Loucy (cell line): ENCODE measurements at regions not wholly inside any gene's neighbourhood (a gene's known extent, or its start where the extent isn't known, plus 50 kb on each side); places are given as distances from the start of the nearest gene placed in this dataset.

ENCODE experiments used
- H2AFZ ChIP-seq: fragments of 200-600 bp; sonication (generic); 2 replicates; pipeline ENCODE4 v1.6.0; 2016; ENCODE audit warnings: antibody characterized with exemption, mild to moderate bottlenecking, low read length, moderate library complexity
- H3F3A ChIP-seq: fragments of 200-600 bp; 2 replicates; pipeline ENCODE4 v1.6.0; 2016; ENCODE audit warnings: antibody characterized with exemption, low read depth, mild to moderate bottlenecking
- H3K27me3 ChIP-seq: fragments of 200-600 bp; sonication (generic); 2 replicates; pipeline ENCODE4 v1.6.1; 2014; ENCODE audit warnings: low read length, mild to moderate bottlenecking; ENCODE audit not compliant: insufficient read depth, poor library complexity, severe bottlenecking
- H3K36me3 ChIP-seq: fragments of 200-600 bp; sonication (generic); 2 replicates; pipeline ENCODE4 v1.6.1; 2016; ENCODE audit warnings: low read length; ENCODE audit not compliant: insufficient read depth
- H3K4me1 ChIP-seq: fragments of 200-600 bp; sonication (generic); 2 replicates; pipeline ENCODE4 v1.5.1; 2014; ENCODE audit warnings: low read length, mild to moderate bottlenecking; ENCODE audit not compliant: insufficient read depth, poor library complexity, severe bottlenecking
- H3K4me2 ChIP-seq: fragments of 200-600 bp; sonication (generic); 2 replicates; pipeline ENCODE4 v1.6.0; 2014; ENCODE audit warnings: antibody characterized with exemption, low read length, low read depth, mild to moderate bottlenecking; ENCODE audit not compliant: poor library complexity, severe bottlenecking
- H3K4me3 ChIP-seq: fragments of 200-600 bp; sonication (generic); 2 replicates; pipeline ENCODE4 v1.5.1; 2014; ENCODE audit warnings: low read length, mild to moderate bottlenecking, mixed read lengths; ENCODE audit not compliant: poor library complexity, severe bottlenecking
- H3K79me2 ChIP-seq: fragments of 200-600 bp; sonication (generic); 2 replicates; pipeline ENCODE4 v1.6.1; 2014; ENCODE audit warnings: low read length; ENCODE audit not compliant: insufficient read depth
- H3K9ac ChIP-seq: fragments of 200-600 bp; sonication (generic); 2 replicates; pipeline ENCODE4 v1.6.0; 2014; ENCODE audit warnings: mild to moderate bottlenecking, low read depth, low read length, moderate library complexity; ENCODE audit not compliant: poor library complexity, severe bottlenecking
- H3K9me2 ChIP-seq: fragments of 200-600 bp; sonication (generic); replicated peaks from 2 replicates; pipeline ENCODE4 v1.6.1; 2016; ENCODE audit warnings: low read depth, low read length, mixed read lengths
- H3K9me3 ChIP-seq: fragments of 200-600 bp; sonication (generic); 2 replicates; pipeline ENCODE4 v1.6.1; 2014; ENCODE audit warnings: mild to moderate bottlenecking, antibody characterized with exemption, low read length, low read depth; ENCODE audit not compliant: insufficient read depth
- H4K20me1 ChIP-seq: fragments of 200-600 bp; sonication (generic); 2 replicates; pipeline ENCODE4 v1.6.0; 2014; ENCODE audit warnings: antibody characterized with exemption, low read length, mild to moderate bottlenecking; ENCODE audit not compliant: insufficient read depth, poor library complexity, severe bottlenecking
- EZH2phosphoT487 ChIP-seq: fragments of 200-600 bp; IDR thresholded peaks from 2 replicates; pipeline ENCODE4 v1.6.1; 2018; ENCODE audit warnings: antibody characterized with exemption, mild to moderate bottlenecking, moderate library complexity, borderline replicate concordance
- TF ChIP-seq, protein P1 (sequence below): fragments of 200-600 bp; sonication (generic); conservative IDR thresholded peaks from 2 replicates; pipeline ENCODE4 v1.5.1; 2014; ENCODE audit warnings: mild to moderate bottlenecking, antibody characterized with exemption, low read length

DNA sequence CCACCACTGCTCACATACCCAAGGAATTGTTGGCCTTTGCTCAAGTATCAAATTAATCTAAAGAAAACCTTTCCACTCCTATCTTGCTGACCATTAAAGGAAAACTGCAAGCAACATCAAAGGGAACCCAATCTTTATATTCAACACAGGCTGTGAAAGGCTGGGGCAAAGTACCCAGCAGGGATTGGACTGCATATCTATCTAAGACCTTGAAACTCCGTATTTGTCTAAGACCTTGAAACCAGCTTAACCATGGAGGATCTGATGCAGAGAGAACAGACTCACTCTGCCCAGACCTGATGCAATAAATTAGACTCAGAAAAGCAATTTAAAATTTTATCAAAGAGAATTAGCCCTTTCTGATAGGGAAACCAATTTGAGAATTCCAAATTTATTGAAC lies 102.2 kb downstream of the DIO2 start:
- Histone ChIP-seq H3K9me2 (no peaks in the 10 kb centered on the region), H3K4me3 (no peak overlapping the region), H2AFZ (no peak overlapping the region), H3K4me2 (no peak overlapping the region), H3K27me3 (no peaks in the 10 kb centered on the region), H3K4me1 (no peaks in the 10 kb centered on the region), H3K36me3 (no peaks in the 10 kb centered on the region), H3K79me2 (no peaks in the 10 kb centered on the region), H3K9ac (no peak overlapping the region), H3F3A (no peaks in the 10 kb centered on the region), H3K9me3 (no peaks in the 10 kb centered on the region), H4K20me1 (no peaks in the 10 kb centered on the region)
- no peak for TF ChIP-seq EZH2phosphoT487
- TF ChIP-seq, protein P1, sequence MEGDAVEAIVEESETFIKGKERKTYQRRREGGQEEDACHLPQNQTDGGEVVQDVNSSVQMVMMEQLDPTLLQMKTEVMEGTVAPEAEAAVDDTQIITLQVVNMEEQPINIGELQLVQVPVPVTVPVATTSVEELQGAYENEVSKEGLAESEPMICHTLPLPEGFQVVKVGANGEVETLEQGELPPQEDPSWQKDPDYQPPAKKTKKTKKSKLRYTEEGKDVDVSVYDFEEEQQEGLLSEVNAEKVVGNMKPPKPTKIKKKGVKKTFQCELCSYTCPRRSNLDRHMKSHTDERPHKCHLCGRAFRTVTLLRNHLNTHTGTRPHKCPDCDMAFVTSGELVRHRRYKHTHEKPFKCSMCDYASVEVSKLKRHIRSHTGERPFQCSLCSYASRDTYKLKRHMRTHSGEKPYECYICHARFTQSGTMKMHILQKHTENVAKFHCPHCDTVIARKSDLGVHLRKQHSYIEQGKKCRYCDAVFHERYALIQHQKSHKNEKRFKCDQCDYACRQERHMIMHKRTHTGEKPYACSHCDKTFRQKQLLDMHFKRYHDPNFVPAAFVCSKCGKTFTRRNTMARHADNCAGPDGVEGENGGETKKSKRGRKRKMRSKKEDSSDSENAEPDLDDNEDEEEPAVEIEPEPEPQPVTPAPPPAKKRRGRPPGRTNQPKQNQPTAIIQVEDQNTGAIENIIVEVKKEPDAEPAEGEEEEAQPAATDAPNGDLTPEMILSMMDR = no peak

DNA sequence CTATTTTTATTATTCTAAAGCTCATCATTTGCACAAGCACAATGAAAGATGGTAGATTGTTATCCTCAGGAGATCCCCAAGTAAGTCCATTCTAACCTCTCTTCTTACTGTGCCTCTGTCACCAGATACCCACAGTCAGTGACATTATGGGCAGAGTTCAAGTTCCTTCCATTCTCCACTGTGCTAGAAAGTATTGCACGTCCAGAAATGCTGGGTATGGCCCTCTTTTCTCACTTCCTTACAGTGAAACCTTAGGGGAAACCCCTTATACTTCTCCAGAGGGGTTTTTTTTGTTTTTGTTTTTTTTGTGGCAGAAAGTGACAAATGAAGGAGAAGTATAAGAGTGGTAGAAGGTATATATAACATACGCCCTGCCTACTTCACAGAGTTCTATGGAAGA lies 102.9 kb downstream of the DIO2 start:
- TF ChIP-seq EZH2phosphoT487 = no peak
- TF ChIP-seq, protein P1 = no peak
- Histone ChIP-seq H3K9me2 (no peaks in the 10 kb centered on the region), H3K79me2 (no peaks in the 10 kb centered on the region), H3K4me2 (no peak overlapping the region), H3K9me3 (no peaks in the 10 kb centered on the region), H3K4me1 (no peaks in the 10 kb centered on the region), H2AFZ (no peak overlapping the region), H3K4me3 (no peak overlapping the region), H3K36me3 (no peaks in the 10 kb centered on the region), H4K20me1 (no peaks in the 10 kb centered on the region), H3F3A (no peaks in the 10 kb centered on the region), H3K27me3 (no peaks in the 10 kb centered on the region), H3K9ac (no peak overlapping the region)

GRCh38 chr14:80105488-80105994 lies 105.8 kb downstream of the DIO2 start:
- Histone ChIP-seq H4K20me1 (no peaks in the 10 kb centered on the region), H3K9me3 (no peaks in the 10 kb centered on the region), H3K9ac (no peak overlapping the region), H3K79me2 (no peaks in the 10 kb centered on the region), H3K4me1 (no peaks in the 10 kb centered on the region), H2AFZ (no peak overlapping the region), H3F3A (no peaks in the 10 kb centered on the region), H3K9me2 (no peaks in the 10 kb centered on the region), H3K4me3 (no peak overlapping the region), H3K27me3 (no peaks in the 10 kb centered on the region), H3K4me2 (no peak overlapping the region), H3K36me3 (no peaks in the 10 kb centered on the region)
- no peak for TF ChIP-seq EZH2phosphoT487

- H2AFZ ChIP-seq = no peak overlapping the region
- H3K79me2 ChIP-seq = no peaks in the 10 kb centered on the region
- no peaks in the 10 kb centered on the region for H3K4me1 ChIP-seq
- H4K20me1 ChIP-seq = no peaks in the 10 kb centered on the region
- H3K4me3 ChIP-seq = no peak overlapping the region
- no peaks in the 10 kb centered on the region; the same call in 1 of the 2 replicates for H3K9me2 ChIP-seq
- H3F3A ChIP-seq = no peaks in the 10 kb centered on the region
- H3K9me3 ChIP-seq = no peaks in the 10 kb centered on the region
- TF ChIP-seq, protein P1 = no peak
- no peak for TF ChIP-seq EZH2phosphoT487
- no peak overlapping the region for H3K4me2 ChIP-seq
- no peaks in the 10 kb centered on the region for H3K27me3 ChIP-seq
- H3K36me3 ChIP-seq = no peaks in the 10 kb centered on the region
- H3K9ac ChIP-seq = no peak overlapping the region
Observed at GRCh38 chr14:80101835-80102234, 109.5 kb downstream of the DIO2 start.
